LNCaP clone FGC (cell line): ENCODE measurements at regions not wholly inside any gene's neighbourhood (a gene's known extent, or its start where the extent isn't known, plus 50 kb on each side); places are given as distances from the start of the nearest gene placed in this dataset.

Experiments used
- DNase-seq: peaks from one replicate; pipeline ENCODE4 v3.0.0-alpha.2; 2011; ENCODE audit warnings: low read depth
- H3K4me3 ChIP-seq: 2 replicates; pipeline ENCODE4 v1.5.1; 2011; ENCODE audit warnings: mild to moderate bottlenecking, low read depth, low read length, control low read depth
- TF ChIP-seq, protein P1 (sequence below): IDR thresholded peaks from 2 replicates; pipeline ENCODE4 v1.5.1; 2012; ENCODE audit warnings: mild to moderate bottlenecking; ENCODE audit not compliant: control insufficient read depth, insufficient read depth; ENCODE audit errors: extremely low read depth

DNA sequence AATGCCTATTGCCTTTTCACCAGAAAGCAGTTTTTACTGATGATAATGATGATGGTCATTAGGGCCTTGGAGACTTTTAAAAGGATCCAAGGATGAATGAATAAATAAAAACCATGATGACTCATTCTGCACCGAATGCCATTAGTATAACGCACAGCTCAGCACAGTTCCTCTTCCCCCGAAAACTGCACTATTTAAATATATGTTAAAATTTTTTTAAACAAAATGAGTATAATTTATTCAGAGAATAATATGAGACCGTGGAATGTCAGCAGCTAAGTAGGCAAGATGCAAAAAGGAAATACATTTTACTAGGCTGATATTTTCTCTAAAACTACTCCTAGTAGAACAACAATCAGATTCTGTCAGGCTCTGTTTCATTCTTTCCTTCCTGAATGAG lies 83.4 kb upstream of the NANOGP8 start:
- H3K4me3 ChIP-seq = no peak overlapping the region
- DNase-seq = no peak
- TF ChIP-seq, protein P1, sequence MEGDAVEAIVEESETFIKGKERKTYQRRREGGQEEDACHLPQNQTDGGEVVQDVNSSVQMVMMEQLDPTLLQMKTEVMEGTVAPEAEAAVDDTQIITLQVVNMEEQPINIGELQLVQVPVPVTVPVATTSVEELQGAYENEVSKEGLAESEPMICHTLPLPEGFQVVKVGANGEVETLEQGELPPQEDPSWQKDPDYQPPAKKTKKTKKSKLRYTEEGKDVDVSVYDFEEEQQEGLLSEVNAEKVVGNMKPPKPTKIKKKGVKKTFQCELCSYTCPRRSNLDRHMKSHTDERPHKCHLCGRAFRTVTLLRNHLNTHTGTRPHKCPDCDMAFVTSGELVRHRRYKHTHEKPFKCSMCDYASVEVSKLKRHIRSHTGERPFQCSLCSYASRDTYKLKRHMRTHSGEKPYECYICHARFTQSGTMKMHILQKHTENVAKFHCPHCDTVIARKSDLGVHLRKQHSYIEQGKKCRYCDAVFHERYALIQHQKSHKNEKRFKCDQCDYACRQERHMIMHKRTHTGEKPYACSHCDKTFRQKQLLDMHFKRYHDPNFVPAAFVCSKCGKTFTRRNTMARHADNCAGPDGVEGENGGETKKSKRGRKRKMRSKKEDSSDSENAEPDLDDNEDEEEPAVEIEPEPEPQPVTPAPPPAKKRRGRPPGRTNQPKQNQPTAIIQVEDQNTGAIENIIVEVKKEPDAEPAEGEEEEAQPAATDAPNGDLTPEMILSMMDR = no peak

DNA sequence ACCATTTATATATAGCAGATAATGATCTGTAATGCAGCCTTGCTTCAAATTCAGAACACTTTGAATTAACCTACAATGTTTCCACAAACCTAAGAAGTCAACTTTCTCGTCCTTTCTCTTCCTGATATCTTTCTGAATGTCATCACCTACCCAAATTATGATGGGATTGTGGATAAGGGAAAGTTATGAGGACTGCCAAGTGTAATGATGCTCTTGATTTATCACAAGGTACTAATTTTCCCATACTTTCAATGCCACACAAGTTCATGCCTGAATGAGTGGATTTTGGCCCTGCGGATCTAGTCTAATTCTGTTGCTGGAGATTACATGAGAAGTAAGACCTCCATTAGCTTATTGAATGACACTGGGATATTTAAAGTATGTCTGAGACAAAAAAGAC lies 82.6 kb upstream of the NANOGP8 start:
- TF ChIP-seq, protein P1 = no peak
- no peak overlapping the region for H3K4me3 ChIP-seq
- DNase-seq = no peak

DNA sequence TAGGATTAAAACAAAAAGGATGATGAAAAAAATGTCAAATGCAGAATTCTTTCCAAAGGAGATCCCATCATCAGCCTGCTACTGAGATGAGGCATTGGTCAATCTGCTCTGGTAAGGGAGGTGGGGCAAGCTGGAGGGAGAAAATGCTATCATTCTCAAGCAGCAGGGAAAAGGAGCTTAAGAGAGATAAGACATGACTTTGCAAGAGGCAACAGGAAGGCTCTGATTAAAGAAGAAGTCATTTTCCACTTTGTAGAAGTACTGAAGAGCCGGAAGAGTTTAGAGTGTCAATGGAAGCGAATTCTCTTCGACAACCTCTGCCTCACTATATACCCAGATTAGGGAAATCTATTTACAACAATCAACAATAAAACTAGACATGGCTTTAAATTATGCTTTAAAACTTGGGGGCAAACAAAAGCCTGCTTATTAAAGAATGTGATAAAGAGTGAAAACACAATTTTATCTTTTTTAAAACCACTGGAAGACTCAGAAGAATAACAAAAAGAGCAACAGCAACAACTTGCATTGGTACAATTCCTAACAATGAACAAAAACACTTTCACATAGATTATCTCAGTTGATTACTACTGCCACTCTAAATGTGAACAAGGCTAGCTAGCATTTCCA lies 81.8 kb upstream of the NANOGP8 start:
- TF ChIP-seq, protein P1 = no peak
- no peak for DNase-seq
- no peak overlapping the region for H3K4me3 ChIP-seq

DNA sequence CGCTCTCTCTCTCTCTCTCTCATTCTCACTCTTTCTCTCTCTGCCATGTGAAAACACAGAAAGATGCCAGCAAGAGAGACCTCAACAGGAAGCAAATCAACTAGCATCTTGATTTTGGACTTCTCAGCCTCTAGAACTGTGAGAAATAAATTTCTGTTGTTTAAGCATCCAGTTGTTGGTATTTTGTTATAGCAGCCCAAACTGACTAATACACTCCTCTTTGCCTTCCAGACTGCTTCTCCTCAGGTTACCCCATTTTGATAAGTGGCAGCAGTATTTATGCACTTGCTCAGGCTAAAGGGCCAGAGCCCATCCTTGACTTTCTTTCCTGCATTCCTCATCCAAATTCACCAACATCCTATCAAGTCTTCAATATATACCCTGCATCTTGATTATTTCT lies 76.6 kb upstream of the NANOGP8 start:
- H3K4me3 ChIP-seq = no peak overlapping the region
- TF ChIP-seq, protein P1 = no peak
- DNase-seq = no peak

DNA sequence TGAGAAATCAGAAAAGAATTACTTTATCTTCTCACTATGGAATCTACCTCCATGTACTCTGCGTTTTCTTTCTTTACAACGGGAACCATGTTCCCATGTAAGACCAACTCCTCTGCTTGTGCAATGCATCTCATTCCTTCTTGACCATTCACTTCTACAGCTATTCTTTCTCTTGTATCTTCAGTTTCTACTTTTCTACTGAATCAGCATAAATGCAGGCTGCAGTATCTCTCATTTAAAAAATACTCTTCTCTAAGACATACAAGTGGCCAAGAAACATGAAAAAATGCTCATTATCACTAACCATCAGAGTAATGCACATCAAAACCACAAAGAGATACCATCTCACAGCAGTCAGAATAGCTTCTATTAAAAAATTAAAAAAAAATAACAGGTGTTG lies 74.1 kb upstream of the NANOGP8 start:
- no peak overlapping the region for H3K4me3 ChIP-seq
- no peak for DNase-seq
- TF ChIP-seq, protein P1 = no peak

DNA sequence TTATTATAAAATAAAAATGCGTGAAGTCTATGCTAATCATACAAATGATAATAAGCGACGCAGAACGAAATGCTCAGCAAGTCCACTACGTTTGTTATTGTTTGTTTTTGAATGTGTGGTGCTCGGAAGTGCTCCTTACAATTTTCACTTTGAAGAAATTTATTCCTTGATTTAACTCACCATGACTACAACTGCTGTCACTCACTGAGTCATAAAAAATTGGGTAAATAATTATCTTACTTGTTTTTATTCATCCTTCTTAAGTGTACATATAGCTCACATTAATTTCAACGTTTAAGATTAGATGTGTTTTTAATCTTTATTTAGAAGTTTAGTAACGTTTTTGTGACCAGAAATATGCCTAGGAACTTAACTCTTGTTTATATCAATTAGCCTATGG lies 66.7 kb upstream of the NANOGP8 start:
- TF ChIP-seq, protein P1 = no peak
- no peak overlapping the region for H3K4me3 ChIP-seq
- DNase-seq = no peak

DNA sequence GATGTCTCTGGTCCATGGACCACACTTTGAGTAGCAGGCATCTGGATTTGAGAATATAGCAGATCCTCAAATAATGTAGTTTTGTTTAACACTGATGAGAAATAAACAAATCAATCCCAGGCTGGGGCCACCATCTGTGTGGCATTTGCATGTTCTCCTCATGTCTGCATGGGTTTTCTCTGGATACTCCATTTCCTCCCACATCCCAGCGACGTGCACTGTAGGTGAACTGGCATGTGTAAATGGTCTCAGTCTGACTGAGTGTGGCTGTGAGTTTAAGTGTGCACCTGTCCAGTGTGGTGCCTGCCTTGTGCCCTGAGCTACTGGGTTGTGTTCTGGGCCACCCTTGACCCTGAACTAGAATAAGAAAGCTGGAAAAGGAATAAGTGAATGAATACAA lies 66.3 kb upstream of the NANOGP8 start:
- DNase-seq = no peak
- TF ChIP-seq, protein P1 = no peak
- H3K4me3 ChIP-seq = no peak overlapping the region
